OCI-LY1 (cell line): ENCODE measurements at regions not wholly inside any gene's neighbourhood (a gene's known extent, or its start where the extent isn't known, plus 50 kb on each side); places are given as distances from the start of the nearest gene placed in this dataset.

Experiments used
- H2AFZ ChIP-seq: fragments of 200-600 bp; sonication (generic), shearing (Covaris generic); 2 replicates; pipeline ENCODE4 v1.6.0; 2014; ENCODE audit warnings: antibody characterized with exemption, mild to moderate bottlenecking, low read length
- H3F3A ChIP-seq: fragments of 200-600 bp; sonication (generic), shearing (Covaris generic); 2 replicates; pipeline ENCODE4 v1.6.0; 2014; ENCODE audit warnings: mild to moderate bottlenecking, antibody characterized with exemption, low read length, moderate library complexity; ENCODE audit not compliant: insufficient read depth
- H3K27ac ChIP-seq: fragments of 200-600 bp; sonication (generic); 2 replicates; pipeline ENCODE4 v1.5.1; 2014; ENCODE audit warnings: low read length, mixed run types, mild to moderate bottlenecking, low read depth; ENCODE audit not compliant: poor library complexity, severe bottlenecking
- H3K27me3 ChIP-seq: fragments of 200-600 bp; sonication (generic); 2 replicates; pipeline ENCODE4 v1.6.0; 2014; ENCODE audit warnings: antibody characterized with exemption, mild to moderate bottlenecking, low read length, moderate library complexity; ENCODE audit not compliant: insufficient read depth
- H3K36me3 ChIP-seq: fragments of 200-600 bp; sonication (generic); 2 replicates; pipeline ENCODE4 v1.6.1; 2014; ENCODE audit warnings: mild to moderate bottlenecking, antibody characterized with exemption, low read length, moderate library complexity, mixed read lengths; ENCODE audit not compliant: insufficient read depth
- H3K4me1 ChIP-seq: fragments of 200-600 bp; sonication (generic); 2 replicates; pipeline ENCODE4 v1.5.1; 2014; ENCODE audit warnings: mild to moderate bottlenecking, low read length, moderate library complexity; ENCODE audit not compliant: insufficient read depth, severe bottlenecking
- H3K4me2 ChIP-seq: fragments of 200-600 bp; sonication (generic), shearing (Covaris generic); 2 replicates; pipeline ENCODE4 v1.6.1; 2014; ENCODE audit warnings: low read length
- H3K4me3 ChIP-seq: fragments of 200-600 bp; sonication (generic); 2 replicates; pipeline ENCODE4 v1.5.1; 2014; ENCODE audit warnings: low read length, low read depth, mild to moderate bottlenecking, mixed read lengths; ENCODE audit not compliant: poor library complexity, severe bottlenecking
- H3K79me2 ChIP-seq: fragments of 200-600 bp; shearing (Covaris generic); 2 replicates; pipeline ENCODE4 v1.6.1; 2016; ENCODE audit warnings: mixed run types, low read length, mixed read lengths; ENCODE audit not compliant: insufficient read depth
- H3K9ac ChIP-seq: fragments of 200-600 bp; sonication (generic), shearing (Covaris generic); 2 replicates; pipeline ENCODE4 v1.6.1; 2014; ENCODE audit warnings: mild to moderate bottlenecking, low read length, mixed read lengths
- H3K9me2 ChIP-seq: fragments of 200-600 bp; sonication (generic), shearing (Covaris generic); 2 replicates; pipeline ENCODE4 v1.6.1; 2014; ENCODE audit warnings: low read depth, mild to moderate bottlenecking, low read length, mixed read lengths
- H3K9me3 ChIP-seq: fragments of 200-600 bp; shearing (Covaris generic); 2 replicates; pipeline ENCODE4 v1.6.1; 2014; ENCODE audit warnings: low read length, mixed read lengths
- H4K20me1 ChIP-seq: fragments of 200-600 bp; sonication (generic), shearing (Covaris generic); 2 replicates; pipeline ENCODE4 v1.6.0; 2016; ENCODE audit warnings: mild to moderate bottlenecking, low read length; ENCODE audit not compliant: insufficient read depth
- CTCF ChIP-seq: fragments of 200-600 bp; sonication (generic), shearing (Covaris generic); IDR thresholded peaks from 2 replicates; pipeline ENCODE4 v1.5.1; 2017; ENCODE audit warnings: mild to moderate bottlenecking, antibody characterized with exemption, low read length, moderate library complexity, mixed read lengths
- EZH2 ChIP-seq: fragments of 200-600 bp; sonication (generic), shearing (Covaris generic); IDR thresholded peaks from 2 replicates; pipeline ENCODE4 v1.8.0; 2017; ENCODE audit warnings: borderline replicate concordance, mixed run types, mild to moderate bottlenecking, antibody characterized with exemption, low read length, moderate library complexity, mixed read lengths

GRCh38 chr4:77466430-77466829 is 139.2 kb upstream of the CXCL13 start:
- H3K27ac ChIP-seq, result no peak overlapping the region
- H3K4me3 ChIP-seq, result no peak overlapping the region
- H3K9me2 ChIP-seq, result no peaks in the 10 kb centered on the region
- no peaks in the 10 kb centered on the region for H3K4me1 ChIP-seq
- no peaks in the 10 kb centered on the region for H3K36me3 ChIP-seq
- H4K20me1 ChIP-seq, result no peaks in the 10 kb centered on the region
- H3K9ac ChIP-seq, result no peak overlapping the region
- no peak overlapping the region for H2AFZ ChIP-seq
- TF ChIP-seq EZH2, result no peak
- TF ChIP-seq CTCF, result no peak
- no peak overlapping the region for H3K4me2 ChIP-seq
- H3K9me3 ChIP-seq, result no peaks in the 10 kb centered on the region
- no peaks in the 10 kb centered on the region for H3F3A ChIP-seq
- H3K79me2 ChIP-seq, result no peaks in the 10 kb centered on the region
- no peaks in the 10 kb centered on the region for H3K27me3 ChIP-seq

GRCh38 chr4:77471821-77472495 is 133.7 kb upstream of the CXCL13 start:
- H3K4me1 ChIP-seq, result no peaks in the 10 kb centered on the region
- H3K27me3 ChIP-seq, result no peaks in the 10 kb centered on the region
- no peak overlapping the region for H2AFZ ChIP-seq
- TF ChIP-seq EZH2 (no peak), CTCF (no peak)
- no peak overlapping the region for H3K9ac ChIP-seq
- no peak overlapping the region for H3K4me3 ChIP-seq
- H3K4me2 ChIP-seq, result no peak overlapping the region
- H3K79me2 ChIP-seq, result no peaks in the 10 kb centered on the region
- no peak overlapping the region for H3K27ac ChIP-seq
- no peaks in the 10 kb centered on the region for H3K9me2 ChIP-seq
- H3F3A ChIP-seq, result no peaks in the 10 kb centered on the region
- H3K9me3 ChIP-seq, result no peaks in the 10 kb centered on the region
- H3K36me3 ChIP-seq, result no peaks in the 10 kb centered on the region
- no peaks in the 10 kb centered on the region for H4K20me1 ChIP-seq

GRCh38 chr4:77473509-77473908 is 132.1 kb upstream of the CXCL13 start:
- no peak overlapping the region for H3K27ac ChIP-seq
- H4K20me1 ChIP-seq, result no peaks in the 10 kb centered on the region
- no peaks in the 10 kb centered on the region for H3K36me3 ChIP-seq
- H3K27me3 ChIP-seq, result no peaks in the 10 kb centered on the region
- no peak overlapping the region for H2AFZ ChIP-seq
- H3K4me2 ChIP-seq, result no peak overlapping the region
- TF ChIP-seq CTCF, result peak; percentile 73
- no peak for TF ChIP-seq EZH2
- H3K4me3 ChIP-seq, result no peak overlapping the region
- no peak overlapping the region for H3K9ac ChIP-seq
- no peaks in the 10 kb centered on the region for H3K79me2 ChIP-seq
- no peaks in the 10 kb centered on the region for H3K9me3 ChIP-seq
- no peaks in the 10 kb centered on the region for H3K4me1 ChIP-seq
- H3K9me2 ChIP-seq, result no peaks in the 10 kb centered on the region
- no peaks in the 10 kb centered on the region for H3F3A ChIP-seq
